ENCODE measurements at regions not wholly inside any gene's neighbourhood (a gene's known extent, or its start where the extent isn't known, plus 50 kb on each side); places are given as distances from the start of the nearest gene placed in this dataset.
"Not testable (repeated sequence)": the region's sequence is repeated elsewhere in the genome, so short reads cannot be mapped to it uniquely, and the experiment has no call there.

DNA sequence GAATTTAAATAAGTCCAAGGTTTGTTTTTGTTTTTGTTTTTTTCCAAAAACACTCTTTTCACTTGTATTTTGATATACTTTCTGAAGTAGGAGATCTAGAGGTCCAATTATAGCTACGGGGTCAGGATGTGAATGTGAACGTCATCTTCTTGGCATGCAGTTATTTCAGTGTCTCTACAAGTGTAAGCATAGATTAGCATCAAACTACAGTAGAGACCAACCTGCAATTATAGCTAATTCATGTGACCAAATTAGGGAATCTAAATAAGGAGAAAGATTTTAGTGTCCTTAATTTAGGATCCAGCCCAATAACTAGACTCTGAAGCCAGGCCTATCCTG lies 107.3 kb upstream of the PALMD start:
- Histone ChIP-seq H3K36me3 (no peaks in the 10 kb centered on the region), H4K20me1 (no peaks in the 10 kb centered on the region), H3K9me3 (replicated peaks in 1 of 11) (no peaks in the 10 kb centered on the region), H3K9ac (no peak overlapping the region), H3K4me1 (no peaks in the 10 kb centered on the region), H3K27ac (no peak overlapping the region), H3K4me3 (no peak overlapping the region), H3K27me3 (no peaks in the 10 kb centered on the region), H3K4me2 (no peak overlapping the region)
- TF ChIP-seq Cebpa-rat (IDR thresholded peaks at IDR 0.05): no peak

GRCh38 chr1:99539131-99539530 lies 106.8 kb upstream of the PALMD start:
- H3K27me3 ChIP-seq: no peaks in the 10 kb centered on the region
- H3K36me3 ChIP-seq: no peaks in the 10 kb centered on the region

DNA sequence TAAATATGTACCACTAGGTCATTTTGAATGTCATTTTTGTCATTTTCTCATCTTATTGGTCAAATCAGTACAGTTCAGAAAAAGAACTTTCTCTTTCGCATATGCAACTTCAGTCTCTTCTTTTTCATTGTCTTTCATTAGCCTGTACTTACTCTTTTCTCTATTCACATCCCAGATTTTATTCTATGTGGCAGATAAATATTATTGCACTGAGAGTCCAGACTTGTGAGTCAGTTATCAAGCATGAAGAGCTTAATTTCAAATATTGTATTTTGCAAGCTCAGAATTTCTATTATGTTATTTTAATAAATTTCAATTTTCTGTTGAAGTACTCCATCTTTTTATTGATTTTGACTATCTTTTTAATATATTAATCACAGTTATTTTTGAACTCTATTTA lies 105.2 kb upstream of the PALMD start:
- no peak for TF ChIP-seq Cebpa-rat (IDR thresholded peaks at IDR 0.05)
- no peaks in the 10 kb centered on the region for H3K27me3 ChIP-seq
- no peaks in the 10 kb centered on the region for H4K20me1 ChIP-seq
- H3K9ac ChIP-seq: no peak overlapping the region
- H3K36me3 ChIP-seq: no peaks in the 10 kb centered on the region
- no peaks in the 10 kb centered on the region for H3K9me3 ChIP-seq (replicated peaks in 1 of 11)
- H3K4me1 ChIP-seq: peaks cover 8 to 13% (median 10%) of the 10 kb centered on the region in 10 experiments; a peak in 16 of 20 replicates
- H3K27ac ChIP-seq: no peak overlapping the region
- no peak overlapping the region for H3K4me2 ChIP-seq
- no peak overlapping the region for H3K4me3 ChIP-seq

More at GRCh38 chr1:99539131-99539530, 106.8 kb upstream of the PALMD start:
- Histone ChIP-seq H4K20me1 (no peaks in the 10 kb centered on the region), H3K27ac (no peak overlapping the region), H3K9me3 (replicated peaks in 1 of 11) (no peaks in the 10 kb centered on the region), H3K4me2 (no peak overlapping the region), H3K4me3 (no peak overlapping the region), H3K9ac (no peak overlapping the region), H3K4me1 (peaks cover under 1 to 5% (median 2%) of the 10 kb centered on the region in 10 experiments; a peak in 13 of 20 replicates)
- no peak for TF ChIP-seq Cebpa-rat (IDR thresholded peaks at IDR 0.05)

GRCh38 chr1:99544328-99544727 lies 101.6 kb upstream of the PALMD start:
- Histone ChIP-seq H3K9me3 (replicated peaks in 1 of 11) (no peaks in the 10 kb centered on the region), H4K20me1 (no peaks in the 10 kb centered on the region), H3K4me3 (no peak overlapping the region), H3K4me1 (peaks cover 8 to 13% (median 10%) of the 10 kb centered on the region in 10 experiments; a peak in 16 of 20 replicates), H3K36me3 (no peaks in the 10 kb centered on the region), H3K27me3 (no peaks in the 10 kb centered on the region), H3K9ac (no peak overlapping the region), H3K27ac (peak overlapping the region in 2 of 11 experiments; percentile 3 to 24; a peak in 2 of 22 replicates), H3K4me2 (peak overlapping the region in 8 of 11 experiments; percentile 16 to 61 (median 44); a peak in 15 of 22 replicates)
- TF ChIP-seq Cebpa-rat (IDR thresholded peaks at IDR 0.05): no peak

- Histone ChIP-seq H3K4me2 (no peak overlapping the region), H3K9ac (no peak overlapping the region), H3K4me1 (peaks cover 8 to 13% (median 10%) of the 10 kb centered on the region in 10 experiments; a peak in 16 of 20 replicates), H3K27ac (no peak overlapping the region), H3K9me3 (replicated peaks in 1 of 11) (no peaks in the 10 kb centered on the region), H3K27me3 (no peaks in the 10 kb centered on the region), H3K4me3 (no peak overlapping the region), H3K36me3 (no peaks in the 10 kb centered on the region), H4K20me1 (no peaks in the 10 kb centered on the region; a peak in 1 of 22 replicates)
- TF ChIP-seq Cebpa-rat (IDR thresholded peaks at IDR 0.05): no peak
These were observed 99.2 kb upstream of the PALMD start for GRCh38 chr1:99546432-99547416.

GRCh38 chr1:99548943-99549605 lies 96.8 kb upstream of the PALMD start:
- Histone ChIP-seq H3K36me3 (no peaks in the 10 kb centered on the region), H3K4me1 (peaks cover 8 to 11% (median 8%) of the 10 kb centered on the region in 10 experiments; a peak in 16 of 20 replicates), H3K27me3 (no peaks in the 10 kb centered on the region), H3K4me2 (no peak overlapping the region), H3K9ac (no peak overlapping the region), H3K27ac (no peak overlapping the region), H3K9me3 (replicated peaks in 1 of 11) (no peaks in the 10 kb centered on the region), H3K4me3 (no peak overlapping the region), H4K20me1 (no peaks in the 10 kb centered on the region; a peak in 1 of 22 replicates)
- no peak for TF ChIP-seq Cebpa-rat (IDR thresholded peaks at IDR 0.05)

DNA sequence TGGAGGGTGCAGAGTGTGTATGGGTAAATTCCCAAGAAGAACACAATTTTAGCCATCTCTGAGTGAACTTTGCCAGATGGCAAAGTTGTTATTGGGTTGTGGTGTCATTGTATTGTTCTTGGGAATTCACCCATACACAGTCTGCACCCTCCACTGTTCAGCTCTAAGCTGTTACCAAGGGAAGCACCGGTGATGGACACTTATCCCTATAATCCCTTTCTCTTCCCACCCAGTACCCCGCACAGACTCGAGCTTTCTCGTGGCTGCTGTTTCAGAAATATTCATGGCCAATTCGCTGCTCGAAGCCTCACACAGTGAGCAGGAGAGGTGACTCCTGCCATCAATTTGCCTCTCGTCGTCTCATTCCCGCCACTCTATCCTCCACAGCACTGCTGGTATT lies 95.7 kb upstream of the PALMD start:
- Histone ChIP-seq H3K9ac (no peak overlapping the region), H3K36me3 (no peaks in the 10 kb centered on the region), H3K27me3 (no peaks in the 10 kb centered on the region), H4K20me1 (no peaks in the 10 kb centered on the region; a peak in 1 of 22 replicates), H3K4me1 (no peaks in the 10 kb centered on the region), H3K27ac (no peak overlapping the region), H3K4me3 (no peak overlapping the region), H3K4me2 (no peak overlapping the region), H3K9me3 (replicated peaks in 1 of 11) (no peaks in the 10 kb centered on the region)
- no peak for TF ChIP-seq Cebpa-rat (IDR thresholded peaks at IDR 0.05)

DNA sequence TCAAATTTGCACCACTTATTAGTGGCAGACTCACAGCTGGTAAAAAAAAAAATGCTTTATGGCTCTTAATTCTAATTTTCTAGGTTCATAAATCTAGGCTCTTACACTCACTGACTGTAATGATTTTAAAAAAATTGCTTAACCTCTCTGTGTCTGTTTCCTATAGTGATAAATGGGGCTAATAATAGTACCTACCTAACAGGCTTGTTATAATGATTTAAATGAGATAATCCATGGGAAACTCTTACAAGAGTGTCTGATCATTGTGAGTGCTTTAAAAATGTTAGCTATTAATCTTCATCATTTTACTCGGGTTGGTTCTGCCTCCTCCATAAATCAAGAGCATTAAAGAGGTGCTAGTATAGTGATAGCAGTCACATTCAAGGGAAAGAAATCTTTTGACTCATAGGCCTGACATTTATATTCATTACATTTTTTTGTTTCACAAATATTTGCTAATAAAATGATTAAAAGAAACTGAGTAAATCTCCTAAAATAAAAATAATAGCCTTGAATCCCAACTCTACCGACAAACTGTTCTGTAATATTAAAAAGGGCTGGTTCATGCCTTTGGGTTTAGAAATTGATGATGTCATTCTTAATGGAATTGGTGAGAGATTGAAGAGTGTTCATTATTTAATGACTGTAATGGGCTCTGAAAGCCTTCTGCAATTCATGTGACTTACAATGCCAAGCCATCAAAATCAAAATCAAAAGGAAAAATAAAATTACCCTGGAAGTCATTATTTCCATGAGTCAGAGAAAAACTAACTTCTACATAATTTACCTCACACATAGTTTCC lies 93.9 kb upstream of the PALMD start:
- H3K4me3 ChIP-seq: no peak overlapping the region
- H4K20me1 ChIP-seq: no peaks in the 10 kb centered on the region; a peak in 1 of 22 replicates
- no peaks in the 10 kb centered on the region for H3K9me3 ChIP-seq (replicated peaks in 1 of 11)
- no peak overlapping the region for H3K27ac ChIP-seq
- H3K36me3 ChIP-seq: no peaks in the 10 kb centered on the region
- H3K4me1 ChIP-seq: no peaks in the 10 kb centered on the region
- no peaks in the 10 kb centered on the region for H3K27me3 ChIP-seq
- no peak for TF ChIP-seq Cebpa-rat (IDR thresholded peaks at IDR 0.05)
- no peak overlapping the region for H3K9ac ChIP-seq
- H3K4me2 ChIP-seq: no peak overlapping the region

- no peak overlapping the region for H3K9ac ChIP-seq
- H3K27me3 ChIP-seq: no peaks in the 10 kb centered on the region
- H4K20me1 ChIP-seq: no peaks in the 10 kb centered on the region; a peak in 1 of 22 replicates
- H3K36me3 ChIP-seq: no peaks in the 10 kb centered on the region
- H3K4me1 ChIP-seq: no peaks in the 10 kb centered on the region
- no peaks in the 10 kb centered on the region for H3K9me3 ChIP-seq (replicated peaks in 1 of 11)
- H3K4me3 ChIP-seq: no peak overlapping the region
- H3K27ac ChIP-seq: no peak overlapping the region
- no peak overlapping the region for H3K4me2 ChIP-seq
- no peak for TF ChIP-seq Cebpa-rat (IDR thresholded peaks at IDR 0.05)
These were observed 92.6 kb upstream of the PALMD start for GRCh38 chr1:99553301-99553700.

DNA sequence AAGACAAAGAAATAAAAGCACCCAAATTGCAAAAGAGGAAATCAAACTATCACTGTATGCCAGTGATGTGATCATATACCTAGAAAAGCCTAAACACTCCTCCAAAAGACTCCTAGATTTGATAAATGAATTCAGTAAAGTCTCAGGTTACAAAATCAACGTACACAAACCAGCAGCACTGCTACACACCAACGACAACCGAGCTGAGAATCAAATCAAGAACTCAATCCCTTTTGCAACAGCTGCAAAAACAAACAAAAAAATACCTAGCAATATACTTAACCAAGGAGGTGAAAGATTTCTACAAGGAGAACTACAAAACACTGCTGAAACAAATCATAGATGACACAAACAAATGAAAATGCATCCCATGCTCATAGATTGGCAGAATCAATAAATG lies 92.1 kb upstream of the PALMD start:
- H3K4me2 ChIP-seq; H3K4me3 ChIP-seq; H3K36me3 ChIP-seq; H3K9ac ChIP-seq; H3K27ac ChIP-seq; H3K27me3 ChIP-seq; H3K4me1 ChIP-seq; H4K20me1 ChIP-seq; H3K9me3 ChIP-seq (replicated peaks in 1 of 11): not testable (repeated sequence)

Data from BLaER1 treated with 17β-estradiol and CSF1 and Interleukin-3, amounts not matched to agents 10 nM and 100 nM (cell line).